Spleen (tissue), 11 donors: ENCODE measurements at regions not wholly inside any gene's neighbourhood (a gene's known extent, or its start where the extent isn't known, plus 50 kb on each side); places are given as distances from the start of the nearest gene placed in this dataset.
"Not testable (repeated sequence)": the region's sequence is repeated elsewhere in the genome, so short reads cannot be mapped to it uniquely, and the experiment has no call there.

ENCODE experiments used
- DNase-seq: peaks from one replicate; pipeline ENCODE4 v3.0.0-alpha.2; 2020
- H3K27ac ChIP-seq, 8 donors: fragments of 200-600 bp; sonication (generic) in 7 of 8; 1 replicate in 4 of 8; 2 replicates in 4 of 8; pipeline versions ENCODE4 v1.5.0 to v1.8.0; 2016 to 2021; ENCODE audit warnings: inconsistent platforms in 4 of 8, mild to moderate bottlenecking in 4 of 8, moderate library complexity in 1 of 8
- H3K27me3 ChIP-seq, 7 donors: fragments of 200-600 bp; sonication (generic) in 6 of 7; replicated peaks in 1 of 7; 1 replicate in 4 of 7; 2 replicates in 3 of 7; pipeline versions ENCODE4 v1.5.0 to v1.8.0; 2016 to 2021; ENCODE audit warnings: inconsistent platforms in 3 of 7, mild to moderate bottlenecking in 1 of 7
- H3K36me3 ChIP-seq, 6 donors: fragments of 200-600 bp; sonication (generic) in 5 of 6; 1 replicate in 4 of 6; 2 replicates in 2 of 6; pipeline versions ENCODE4 v1.5.0 to v1.8.0; 2016 to 2021; ENCODE audit warnings: inconsistent platforms in 2 of 6
- H3K4me1 ChIP-seq, 6 donors: fragments of 200-600 bp; sonication (generic) in 5 of 6; 1 replicate in 3 of 6; 2 replicates in 3 of 6; pipeline versions ENCODE4 v1.5.0 to v1.8.0; 2016 to 2021; ENCODE audit warnings: inconsistent platforms in 3 of 6
- H3K4me3 ChIP-seq, 8 donors: fragments of 200-600 bp; sonication (generic) in 7 of 8; 1 replicate in 4 of 8; 2 replicates in 4 of 8; pipeline versions ENCODE4 v1.5.0 to v1.8.0; 2016 to 2021; ENCODE audit warnings: inconsistent platforms in 4 of 8, mild to moderate bottlenecking in 4 of 8, moderate library complexity in 2 of 8
- H3K9me3 ChIP-seq, 8 donors: fragments of 200-600 bp; sonication (generic) in 7 of 8; 1 replicate in 4 of 8; 2 replicates in 4 of 8; pipeline versions ENCODE4 v1.5.0 to v1.8.0; 2016 to 2021; ENCODE audit warnings: inconsistent platforms in 4 of 8
- POLR2A ChIP-seq, 3 donors: fragments of 450-650 bp; IDR thresholded peaks; one replicate each; pipeline ENCODE4 v1.5.1; 2017; ENCODE audit warnings: antibody characterized with exemption in 3 of 3, mild to moderate bottlenecking in 1 of 3
- POLR2AphosphoS5 ChIP-seq, 3 donors: sonication (generic); formaldehyde crosslinking; IDR thresholded peaks; one replicate each; pipeline ENCODE4 v1.5.1; 2017; ENCODE audit warnings: antibody characterized with exemption in 3 of 3
- WGBS, 5 donors: extraction: QIAGEN DNeasy Blood & Tissue Kit in 3 of 5; methylation state at CpG; one replicate each; pipeline versions ENCODE4 v1.1.5 to v1.1.7; 2013 to 2018; 5-methylcytosine and 5-hydroxymethylcytosine counted together
- intact Hi-C: fragments of 100-400 bp; cut with DNase I; formaldehyde crosslinking; loops from one replicate; pipeline ENCODE4 v1.15.0; 2023; ENCODE audit warnings: low total_unique reads
- TF ChIP-seq, protein P1 (sequence below), 11 experiments: fragments of 200-600 bp in 7 of 11; fragments of 450-650 bp in 4 of 11; sonication (generic) in 4 of 11; IDR thresholded peaks in 8 of 11; conservative IDR thresholded peaks in 3 of 11; 1 replicate in 7 of 11; 2 replicates in 4 of 11; pipeline versions ENCODE4 v1.4.0 to v1.8.0; 2016 to 2021; ENCODE audit warnings: antibody characterized with exemption in 11 of 11, inconsistent platforms in 4 of 11, mild to moderate bottlenecking in 1 of 11
- donor health status: healthy with polysubstance abuse.
- donor health status: DM: no; HTN: no; CAD: no; lungs with moderate emphysema.
- donor health status: DM: no; HTN: no; CAD: no.
- donor health status: Bipolar disorder and iron deficiency.
- donor health status: healthy.
- donor health status: DM: no; HTN: no; CAD: no.
- donor health status: DM: yes; HTN: yes; CAD: no.

DNA sequence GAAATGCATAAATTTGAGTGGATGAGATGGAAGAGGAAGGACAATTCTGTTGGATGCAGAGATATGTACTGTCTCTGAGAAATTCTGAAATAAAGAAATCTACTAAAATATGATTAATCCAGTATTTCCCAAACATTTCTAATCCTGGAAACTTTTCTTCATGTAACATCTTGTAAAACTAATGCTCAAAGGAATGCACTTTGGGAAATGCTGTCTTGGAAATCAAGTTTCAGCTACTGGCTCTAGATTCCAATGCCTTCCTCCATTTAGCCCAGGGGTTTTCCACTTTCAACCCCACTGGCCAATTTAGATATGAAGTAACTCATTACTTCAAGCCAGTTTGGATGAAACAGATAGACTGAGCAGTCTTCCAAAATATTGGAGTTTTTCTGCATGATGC, 355.1 kb downstream of the TXNL1 start:
- TF ChIP-seq, protein P1, sequence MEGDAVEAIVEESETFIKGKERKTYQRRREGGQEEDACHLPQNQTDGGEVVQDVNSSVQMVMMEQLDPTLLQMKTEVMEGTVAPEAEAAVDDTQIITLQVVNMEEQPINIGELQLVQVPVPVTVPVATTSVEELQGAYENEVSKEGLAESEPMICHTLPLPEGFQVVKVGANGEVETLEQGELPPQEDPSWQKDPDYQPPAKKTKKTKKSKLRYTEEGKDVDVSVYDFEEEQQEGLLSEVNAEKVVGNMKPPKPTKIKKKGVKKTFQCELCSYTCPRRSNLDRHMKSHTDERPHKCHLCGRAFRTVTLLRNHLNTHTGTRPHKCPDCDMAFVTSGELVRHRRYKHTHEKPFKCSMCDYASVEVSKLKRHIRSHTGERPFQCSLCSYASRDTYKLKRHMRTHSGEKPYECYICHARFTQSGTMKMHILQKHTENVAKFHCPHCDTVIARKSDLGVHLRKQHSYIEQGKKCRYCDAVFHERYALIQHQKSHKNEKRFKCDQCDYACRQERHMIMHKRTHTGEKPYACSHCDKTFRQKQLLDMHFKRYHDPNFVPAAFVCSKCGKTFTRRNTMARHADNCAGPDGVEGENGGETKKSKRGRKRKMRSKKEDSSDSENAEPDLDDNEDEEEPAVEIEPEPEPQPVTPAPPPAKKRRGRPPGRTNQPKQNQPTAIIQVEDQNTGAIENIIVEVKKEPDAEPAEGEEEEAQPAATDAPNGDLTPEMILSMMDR (IDR thresholded peaks at IDR 0.05 in 8 of 11, conservative IDR thresholded peaks at IDR 0.05 in 3 of 11) = no peak
- TF ChIP-seq POLR2AphosphoS5 (IDR thresholded peaks at IDR 0.05) (no peak), POLR2A (IDR thresholded peaks at IDR 0.05) (no peak)
- intact Hi-C loops = no loop called here

DNA sequence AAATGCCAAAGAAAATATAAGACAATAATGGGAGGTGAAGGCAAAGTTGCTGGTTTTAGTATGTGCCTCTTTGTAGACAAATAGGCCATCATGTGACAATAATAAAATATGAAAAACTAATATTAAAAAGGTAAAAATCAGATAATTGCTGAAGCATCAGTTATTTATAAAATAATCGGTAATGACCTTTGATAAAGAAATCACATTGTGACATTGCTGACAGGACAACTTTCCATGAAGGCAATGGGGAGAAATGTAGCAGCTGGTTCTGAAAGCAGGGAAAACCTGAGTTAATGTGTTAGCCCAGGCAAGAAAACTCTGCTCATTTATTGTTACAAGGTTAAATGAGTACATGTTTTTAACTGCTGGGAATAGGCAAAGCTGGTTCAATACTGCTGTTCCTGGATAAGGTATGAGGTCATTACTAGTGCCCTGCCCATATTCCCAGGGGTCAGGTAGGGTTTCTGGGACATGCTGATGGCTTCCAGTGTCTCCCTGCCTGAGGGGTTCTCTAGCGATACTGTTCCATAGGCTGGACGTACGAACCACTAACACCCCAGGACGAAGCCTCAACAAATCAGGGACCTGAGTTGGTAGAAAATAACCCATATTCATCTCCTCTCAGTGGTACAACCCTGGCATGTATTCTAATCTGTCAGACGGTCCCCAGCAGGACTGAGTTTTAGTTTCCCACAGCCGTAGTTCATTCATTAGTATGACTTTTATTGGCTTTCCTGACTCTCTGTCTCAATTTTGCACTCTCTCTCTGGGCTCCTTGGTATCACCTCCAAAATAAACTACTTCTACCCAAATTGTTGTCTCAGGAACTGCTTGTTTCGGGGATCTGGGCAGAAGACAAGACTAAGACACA, 355.9 kb downstream of the TXNL1 start:
- intact Hi-C loops = no loop called here
- WGBS, 5 donors = 87 to 95% (median 92%) methylated on average over 8 of the region's 8 CpGs

More for the DNA sequence above, 355.1 kb downstream of the TXNL1 start:
- Histone ChIP-seq H3K4me3 (no peak overlapping the region), H3K9me3 (peaks cover 0 to 22% (median 12%) of the 10 kb centered on the region in 8 donors), H3K27me3 (no peaks in the 10 kb centered on the region), H3K36me3 (no peaks in the 10 kb centered on the region), H3K27ac (no peak overlapping the region), H3K4me1 (no peaks in the 10 kb centered on the region)
- DNase-seq = no peak

DNA sequence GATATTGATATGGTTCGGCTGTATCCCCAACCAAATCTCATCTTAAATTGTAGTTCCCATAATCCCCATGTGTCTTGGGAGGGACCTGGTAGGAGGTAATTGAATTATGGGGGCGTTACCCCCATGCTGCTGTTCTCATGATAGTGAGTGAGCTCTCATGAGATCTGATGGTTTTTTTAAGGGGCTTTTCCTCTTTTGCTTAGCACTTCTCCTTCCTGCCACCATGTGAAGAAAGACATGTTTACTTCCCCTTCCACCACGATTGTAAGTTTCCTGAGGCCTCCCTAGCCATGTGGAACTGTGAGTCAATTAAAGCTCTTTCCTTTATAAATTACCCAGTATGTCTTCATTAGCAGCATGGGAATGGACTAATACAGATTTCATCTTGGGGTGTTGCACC, 358.6 kb downstream of the TXNL1 start:
- DNase-seq, H3K4me1 ChIP-seq, H3K27ac ChIP-seq, H3K27me3 ChIP-seq, H3K4me3 ChIP-seq, H3K36me3 ChIP-seq, intact Hi-C loops: not testable (repeated sequence)
- 51 to 63% (median 62%) methylated on average over 3 of the region's 3 CpGs for WGBS, 5 donors
- H3K9me3 ChIP-seq = peaks cover 0 to 22% (median 12%) of the 10 kb centered on the region in 8 donors

More for the DNA sequence above, 355.9 kb downstream of the TXNL1 start:
- no peaks in the 10 kb centered on the region for H3K4me1 ChIP-seq
- TF ChIP-seq, protein P1 (IDR thresholded peaks at IDR 0.05 in 8 of 11, conservative IDR thresholded peaks at IDR 0.05 in 3 of 11) = no peak
- TF ChIP-seq POLR2A (IDR thresholded peaks at IDR 0.05) = no peak
- no peak for TF ChIP-seq POLR2AphosphoS5 (IDR thresholded peaks at IDR 0.05)
- H3K36me3 ChIP-seq = no peaks in the 10 kb centered on the region
- DNase-seq = no peak
- no peak overlapping the region for H3K4me3 ChIP-seq
- H3K27me3 ChIP-seq = no peaks in the 10 kb centered on the region
- no peak overlapping the region for H3K27ac ChIP-seq
- H3K9me3 ChIP-seq = peaks cover 0 to 22% (median 12%) of the 10 kb centered on the region in 8 donors

DNA sequence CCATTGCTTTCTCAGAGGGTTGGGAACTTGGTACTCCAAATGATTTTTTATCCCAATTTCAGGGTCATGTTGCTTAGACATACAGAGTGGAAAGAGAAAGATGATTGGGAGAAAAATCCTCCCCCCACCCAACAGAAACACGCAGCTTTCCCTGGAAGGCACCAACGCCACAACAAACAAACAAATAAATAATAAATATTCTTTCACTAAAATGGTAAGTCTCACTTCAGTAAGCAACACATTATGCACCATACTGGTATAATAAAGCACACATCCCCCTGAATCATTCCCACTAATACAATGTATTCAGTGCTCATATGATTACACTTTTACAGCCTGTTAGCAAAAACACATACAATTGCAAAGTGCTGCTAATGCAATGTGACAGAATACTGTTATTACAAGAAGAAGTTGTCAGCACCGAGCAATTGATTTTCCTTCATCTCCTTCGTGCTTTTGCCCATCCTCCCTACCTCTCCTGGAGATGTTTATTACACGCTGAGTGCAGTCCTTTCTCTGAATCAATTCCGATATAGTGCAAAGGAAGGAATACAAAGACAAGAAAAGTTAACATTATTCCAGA, 359.9 kb downstream of the TXNL1 start:
- Histone ChIP-seq H3K9me3 (peaks cover 0 to 22% (median 12%) of the 10 kb centered on the region in 8 donors), H3K36me3 (no peaks in the 10 kb centered on the region), H3K27me3 (no peaks in the 10 kb centered on the region), H3K27ac (no peak overlapping the region), H3K4me1 (no peaks in the 10 kb centered on the region), H3K4me3 (no peak overlapping the region)
- 89 to 92% (median 91%) methylated on average over 6 of the region's 6 CpGs for WGBS, 5 donors
- TF ChIP-seq POLR2AphosphoS5 (IDR thresholded peaks at IDR 0.05) (no peak), POLR2A (IDR thresholded peaks at IDR 0.05) (no peak)
- TF ChIP-seq, protein P1 (IDR thresholded peaks at IDR 0.05 in 8 of 11, conservative IDR thresholded peaks at IDR 0.05 in 3 of 11) = no peak
- no peak for DNase-seq
- intact Hi-C loops = no loop called here
